ENCODE measurements at regions not wholly inside any gene's neighbourhood (a gene's known extent, or its start where the extent isn't known, plus 50 kb on each side); places are given as distances from the start of the nearest gene placed in this dataset.

DNA sequence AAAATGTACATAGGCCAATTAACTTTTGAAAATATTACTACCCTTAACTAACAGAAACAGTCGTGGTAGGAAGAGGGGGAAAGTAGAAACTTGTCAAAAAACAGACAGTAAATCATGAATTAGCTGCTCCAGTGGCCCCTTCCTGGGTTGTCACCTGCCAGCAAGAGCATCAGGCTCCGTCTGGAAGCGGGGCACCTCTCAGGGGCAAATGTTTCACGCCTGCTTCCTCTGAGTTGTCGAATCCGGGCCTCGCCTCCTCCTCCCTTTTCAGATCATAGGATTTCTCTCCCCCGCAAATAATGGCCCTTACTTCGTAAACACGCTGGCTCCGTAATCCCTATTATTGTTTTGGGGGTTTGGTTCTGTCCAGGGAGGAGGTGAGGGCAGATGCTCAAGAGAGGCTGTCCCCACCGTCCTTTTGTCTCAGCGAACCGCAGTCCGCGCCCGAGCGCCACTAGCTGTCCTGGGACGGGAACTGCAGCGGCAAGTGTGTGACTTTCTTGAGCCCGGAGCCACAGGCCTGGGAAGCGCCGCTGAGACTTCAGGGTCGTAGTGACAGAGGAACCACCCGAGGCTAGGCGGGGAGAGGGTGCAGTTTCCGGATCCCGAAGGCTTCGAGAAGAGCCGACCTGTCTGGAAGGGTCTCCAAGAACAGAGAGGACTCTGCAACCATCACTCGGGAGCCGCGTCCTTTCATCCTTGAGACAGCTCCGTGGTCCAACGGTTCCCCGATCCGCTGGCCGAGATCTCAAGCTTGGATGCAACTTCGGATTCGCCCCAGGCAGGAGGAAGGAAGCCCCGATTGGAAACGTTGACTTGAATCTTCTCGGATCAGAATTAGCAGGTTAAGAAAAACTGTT lies 214.5 kb upstream of the ZNF184 start:
- TF ChIP-seq, protein P1, sequence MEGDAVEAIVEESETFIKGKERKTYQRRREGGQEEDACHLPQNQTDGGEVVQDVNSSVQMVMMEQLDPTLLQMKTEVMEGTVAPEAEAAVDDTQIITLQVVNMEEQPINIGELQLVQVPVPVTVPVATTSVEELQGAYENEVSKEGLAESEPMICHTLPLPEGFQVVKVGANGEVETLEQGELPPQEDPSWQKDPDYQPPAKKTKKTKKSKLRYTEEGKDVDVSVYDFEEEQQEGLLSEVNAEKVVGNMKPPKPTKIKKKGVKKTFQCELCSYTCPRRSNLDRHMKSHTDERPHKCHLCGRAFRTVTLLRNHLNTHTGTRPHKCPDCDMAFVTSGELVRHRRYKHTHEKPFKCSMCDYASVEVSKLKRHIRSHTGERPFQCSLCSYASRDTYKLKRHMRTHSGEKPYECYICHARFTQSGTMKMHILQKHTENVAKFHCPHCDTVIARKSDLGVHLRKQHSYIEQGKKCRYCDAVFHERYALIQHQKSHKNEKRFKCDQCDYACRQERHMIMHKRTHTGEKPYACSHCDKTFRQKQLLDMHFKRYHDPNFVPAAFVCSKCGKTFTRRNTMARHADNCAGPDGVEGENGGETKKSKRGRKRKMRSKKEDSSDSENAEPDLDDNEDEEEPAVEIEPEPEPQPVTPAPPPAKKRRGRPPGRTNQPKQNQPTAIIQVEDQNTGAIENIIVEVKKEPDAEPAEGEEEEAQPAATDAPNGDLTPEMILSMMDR (IDR thresholded peaks at IDR 0.05; ENCODE audit: low read depth, low read length): peak; percentile 79
- DNase-seq (ENCODE audit: low read depth, low spot score): peak; percentile 80
- in situ Hi-C loops (cut with HindIII; ENCODE audit: low sequenced_read_pairs): no loop called here
- peak overlapping the region; percentile 72 for H3K4me3 ChIP-seq (ENCODE audit: low read depth, low read length)

DNA sequence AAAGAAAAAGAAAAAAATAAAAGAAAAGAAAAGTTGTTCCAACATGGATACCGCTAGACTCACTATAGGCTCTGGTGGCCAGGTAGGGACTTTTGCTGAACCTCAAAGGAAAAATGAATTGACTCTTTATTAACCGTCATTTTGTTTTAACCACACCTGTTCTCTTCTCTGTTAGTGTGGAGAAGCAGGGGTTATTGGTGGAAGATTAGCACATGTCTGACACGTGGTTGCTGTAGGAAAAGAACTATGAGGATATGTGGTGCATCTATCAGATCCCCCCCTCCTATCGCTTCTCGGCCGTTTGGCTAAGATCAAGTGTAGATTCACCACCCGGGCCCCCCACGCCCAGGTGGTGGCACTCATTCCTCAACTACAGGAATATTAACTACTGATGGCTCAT lies 212.4 kb upstream of the ZNF184 start:
- H3K4me3 ChIP-seq (ENCODE audit: low read depth, low read length): no peak overlapping the region
- TF ChIP-seq, protein P1 (IDR thresholded peaks at IDR 0.05; ENCODE audit: low read depth, low read length): no peak
- no peak for DNase-seq (ENCODE audit: low read depth, low spot score)
- in situ Hi-C loops (cut with HindIII; ENCODE audit: low sequenced_read_pairs): no loop called here

DNA sequence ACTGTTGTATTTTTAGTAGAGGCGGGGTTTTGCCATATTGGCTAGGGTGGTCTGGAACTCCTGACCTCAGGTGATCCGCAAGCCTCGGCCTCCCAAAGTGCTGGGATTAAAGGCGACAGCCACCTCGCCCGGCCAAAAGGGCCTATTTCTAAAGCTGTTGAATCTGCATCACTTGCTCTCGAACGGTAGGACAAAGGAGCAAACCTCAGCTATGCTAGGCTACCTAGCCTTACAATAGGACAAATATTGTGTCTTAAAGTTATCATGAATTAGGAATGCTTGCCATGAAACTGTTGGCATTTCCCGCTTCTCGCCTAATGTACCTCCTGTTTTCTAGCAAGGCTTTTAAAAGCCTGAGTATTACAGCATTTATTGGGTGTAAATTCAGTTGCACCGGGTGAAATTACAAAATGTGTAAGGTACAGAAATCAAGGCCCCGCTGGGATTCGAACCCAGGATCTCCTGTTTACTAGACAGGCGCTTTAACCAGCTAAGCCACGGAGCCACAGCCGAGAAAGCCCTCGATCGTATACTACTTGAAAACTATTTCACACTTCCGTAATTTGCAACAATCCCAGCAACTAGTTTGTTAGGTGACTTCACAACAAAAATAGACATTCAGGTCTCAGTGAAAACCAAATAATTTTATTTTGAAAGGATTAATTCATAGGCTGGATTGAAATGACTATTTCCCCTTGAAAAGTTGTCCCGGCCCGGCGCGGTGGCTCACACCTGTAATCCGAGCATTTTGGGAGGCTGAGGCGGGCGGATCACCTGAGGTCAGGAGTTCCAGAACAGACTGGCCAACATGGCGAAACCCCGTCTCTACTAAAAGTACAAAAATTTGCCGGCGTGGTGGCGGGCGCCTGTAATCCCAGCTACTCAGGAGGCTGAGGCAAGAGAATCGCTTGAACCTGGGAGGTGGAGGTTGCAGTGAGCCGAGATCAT lies 211.6 kb upstream of the ZNF184 start:
- peak; percentile 82 for DNase-seq (ENCODE audit: low read depth, low spot score)
- TF ChIP-seq, protein P1 (IDR thresholded peaks at IDR 0.05; ENCODE audit: low read depth, low read length): no peak
- in situ Hi-C loops (cut with HindIII; ENCODE audit: low sequenced_read_pairs): no loop called here

DNA sequence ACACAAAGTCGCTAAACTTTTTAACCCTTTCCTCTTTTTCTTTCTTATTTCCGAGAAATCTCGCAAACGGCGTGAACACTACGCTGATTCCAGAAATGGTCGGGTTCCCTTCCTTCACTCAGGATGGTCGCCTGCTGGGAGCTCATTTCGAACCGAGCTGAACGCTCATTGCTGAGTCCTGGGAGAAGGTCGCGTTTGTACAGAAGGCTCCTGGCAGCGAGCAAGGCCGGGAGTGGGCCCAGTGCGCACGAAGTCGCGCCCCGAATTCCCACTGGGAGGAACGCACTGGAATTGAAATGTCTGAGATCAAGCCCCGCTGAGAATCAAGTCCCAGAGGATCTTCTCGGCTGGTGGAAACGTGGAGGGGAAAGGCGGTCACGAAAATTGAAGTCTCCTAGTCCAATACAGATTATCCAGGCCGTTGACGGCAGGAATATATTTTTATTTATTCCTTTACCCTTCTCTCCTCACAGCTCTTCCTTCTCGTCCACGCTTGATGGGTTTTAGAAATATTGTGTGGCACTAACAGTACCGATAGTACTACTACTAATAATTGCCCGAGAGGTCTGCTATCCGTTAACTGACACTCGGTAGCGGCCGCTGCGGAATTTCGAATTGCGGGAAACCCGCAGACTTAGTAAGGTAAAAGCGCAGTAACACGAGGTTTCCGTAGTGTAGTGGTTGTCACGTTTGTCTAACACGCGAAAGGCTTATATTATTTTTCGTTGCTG lies 207.2 kb upstream of the ZNF184 start:
- in situ Hi-C loops (cut with HindIII; ENCODE audit: low sequenced_read_pairs): no loop called here
- TF ChIP-seq, protein P1 (IDR thresholded peaks at IDR 0.05; ENCODE audit: low read depth, low read length): no peak
- DNase-seq (ENCODE audit: low read depth, low spot score): no peak
- H3K4me3 ChIP-seq (ENCODE audit: low read depth, low read length): peak overlapping the region; percentile 35

More for the DNA sequence above, 211.6 kb upstream of the ZNF184 start:
- H3K4me3 ChIP-seq (ENCODE audit: low read depth, low read length): no peak overlapping the region

DNA sequence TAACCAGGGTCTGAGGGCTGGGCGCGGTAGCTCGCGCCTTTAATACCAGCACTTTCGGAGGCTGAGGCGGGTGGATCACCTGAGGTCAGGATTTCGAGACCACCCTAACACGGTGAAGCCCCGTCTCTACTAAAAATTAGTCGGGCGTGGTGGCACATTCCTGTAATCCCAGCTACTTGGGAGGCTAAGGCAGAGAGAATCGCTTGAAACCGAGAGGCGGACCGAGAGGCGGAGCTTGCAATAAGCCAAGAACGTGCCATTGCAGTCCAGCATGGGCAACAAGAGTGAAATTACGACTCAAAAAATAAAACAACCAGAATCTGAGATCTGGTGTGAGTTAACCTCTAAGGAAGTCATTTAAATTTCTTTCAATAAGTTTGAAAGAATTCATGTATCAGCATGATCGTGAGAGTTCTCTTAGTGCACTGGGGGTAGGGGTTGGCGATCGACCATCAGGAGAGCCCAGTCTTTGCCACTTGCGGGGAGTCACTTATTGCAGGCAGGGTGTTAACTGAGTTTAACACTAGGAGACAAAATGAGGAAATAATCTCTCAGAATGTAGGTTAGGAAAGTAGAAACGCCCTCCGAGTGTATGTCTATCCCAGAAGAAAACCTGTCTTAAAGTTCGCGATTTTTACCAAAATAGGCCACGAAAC lies 206.5 kb upstream of the ZNF184 start:
- DNase-seq (ENCODE audit: low read depth, low spot score): peak; percentile 26
- TF ChIP-seq, protein P1 (IDR thresholded peaks at IDR 0.05; ENCODE audit: low read depth, low read length): no peak
- peak overlapping the region; percentile 35 for H3K4me3 ChIP-seq (ENCODE audit: low read depth, low read length)
- in situ Hi-C loops (cut with HindIII; ENCODE audit: low sequenced_read_pairs): no loop called here
